ENCODE measurements at regions not wholly inside any gene's neighbourhood (a gene's known extent, or its start where the extent isn't known, plus 50 kb on each side); places are given as distances from the start of the nearest gene placed in this dataset.

DNA sequence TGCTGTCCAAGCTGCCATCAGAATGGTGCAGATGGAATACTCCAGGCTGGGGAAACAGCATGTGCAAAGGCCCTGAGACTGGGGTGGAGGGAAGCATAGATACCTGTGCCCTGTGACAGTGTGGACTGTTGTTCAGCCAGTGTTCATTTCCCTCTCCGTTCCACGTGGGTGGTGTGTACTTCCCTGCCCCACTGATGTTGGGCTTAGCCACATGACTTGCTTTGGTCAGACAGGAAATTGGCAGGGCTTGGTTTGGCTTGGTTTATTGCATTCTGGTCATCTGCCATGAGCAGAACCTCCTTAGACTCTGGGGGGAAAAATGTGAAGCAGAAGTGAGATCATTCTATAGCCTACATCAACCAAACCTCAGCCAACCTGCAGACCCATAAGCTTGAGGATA, 102.4 kb upstream of the IGSF21 start:
- DNase-seq: no peak
- POLR2A ChIA-PET: no interaction called here
- intact Hi-C loops (cut with DNase I, micrococcal nuclease): no loop called here
- CTCF ChIA-PET: no interaction called here
- Mint-ChIP-seq H3K36me3 (ENCODE audit: low read depth) (no peaks in the 10 kb centered on the region), H3K27me3 (peaks cover 41% of the 10 kb centered on the region), H3K9me3 (no peaks in the 10 kb centered on the region), H3K27ac (no peak overlapping the region), H3K4me1 (ENCODE audit: low read depth) (no peaks in the 10 kb centered on the region), H3K4me3 (no peak overlapping the region)
- H3K27ac ChIP-seq (ENCODE audit: low read depth in 1 of 2, low read length in 2 of 2): no peak overlapping the region
- peaks cover 0 to 9% of the 10 kb centered on the region in 2 experiments for H3K9me3 ChIP-seq (ENCODE audit: control insufficient read depth in 1 of 2, insufficient read depth in 1 of 2, low read length in 2 of 2)
- no peak for ATAC-seq (ENCODE audit: poor library complexity)
- TF ChIP-seq, protein P1, sequence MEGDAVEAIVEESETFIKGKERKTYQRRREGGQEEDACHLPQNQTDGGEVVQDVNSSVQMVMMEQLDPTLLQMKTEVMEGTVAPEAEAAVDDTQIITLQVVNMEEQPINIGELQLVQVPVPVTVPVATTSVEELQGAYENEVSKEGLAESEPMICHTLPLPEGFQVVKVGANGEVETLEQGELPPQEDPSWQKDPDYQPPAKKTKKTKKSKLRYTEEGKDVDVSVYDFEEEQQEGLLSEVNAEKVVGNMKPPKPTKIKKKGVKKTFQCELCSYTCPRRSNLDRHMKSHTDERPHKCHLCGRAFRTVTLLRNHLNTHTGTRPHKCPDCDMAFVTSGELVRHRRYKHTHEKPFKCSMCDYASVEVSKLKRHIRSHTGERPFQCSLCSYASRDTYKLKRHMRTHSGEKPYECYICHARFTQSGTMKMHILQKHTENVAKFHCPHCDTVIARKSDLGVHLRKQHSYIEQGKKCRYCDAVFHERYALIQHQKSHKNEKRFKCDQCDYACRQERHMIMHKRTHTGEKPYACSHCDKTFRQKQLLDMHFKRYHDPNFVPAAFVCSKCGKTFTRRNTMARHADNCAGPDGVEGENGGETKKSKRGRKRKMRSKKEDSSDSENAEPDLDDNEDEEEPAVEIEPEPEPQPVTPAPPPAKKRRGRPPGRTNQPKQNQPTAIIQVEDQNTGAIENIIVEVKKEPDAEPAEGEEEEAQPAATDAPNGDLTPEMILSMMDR (IDR thresholded peaks at IDR 0.05): no peak
- H3K4me3 ChIP-seq (ENCODE audit: low read length): no peak overlapping the region
- H3K27me3 ChIP-seq (ENCODE audit: control insufficient read depth in 1 of 2, insufficient read depth in 2 of 2, low read length in 2 of 2): peaks cover 4% of the 10 kb centered on the region in 2 experiments
- H3K36me3 ChIP-seq (ENCODE audit: insufficient read depth, low read length): no peaks in the 10 kb centered on the region
- no peaks in the 10 kb centered on the region for H3K4me1 ChIP-seq (ENCODE audit: insufficient read depth, low read length)

DNA sequence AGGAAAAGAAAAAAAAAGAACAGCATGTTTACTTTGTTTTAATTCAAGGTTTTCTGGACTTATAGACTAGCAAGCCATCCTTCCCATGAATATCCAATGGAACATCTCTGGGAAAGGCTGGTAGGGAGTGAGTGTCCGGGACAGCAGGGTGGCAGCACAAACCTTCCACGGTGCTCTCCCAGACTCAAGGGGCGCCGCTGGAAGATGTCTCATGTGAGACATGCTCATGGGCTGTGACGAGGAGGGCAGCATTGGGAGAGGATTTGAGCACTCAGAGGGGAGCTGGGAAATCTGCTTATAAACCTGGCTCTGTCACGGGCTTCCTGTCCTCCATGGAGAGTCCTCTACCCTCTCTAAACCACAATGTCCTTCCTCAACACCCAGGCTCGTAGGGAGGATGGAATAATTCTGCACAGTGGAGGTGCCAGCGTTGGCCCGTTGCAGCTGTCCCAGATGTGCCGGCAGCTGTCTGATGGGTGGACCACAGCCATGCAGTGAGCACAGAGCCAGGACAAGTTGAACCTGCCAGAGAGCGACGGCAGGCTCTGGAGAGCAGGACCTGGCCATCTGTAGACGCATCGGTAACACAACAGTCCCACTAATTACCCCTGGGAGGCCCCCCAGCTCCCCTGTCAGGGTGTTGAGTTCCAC, 100.1 kb upstream of the IGSF21 start:
- DNase-seq: no peak
- ChIA-PET POLR2A (no interaction called here), CTCF (no interaction called here)
- Mint-ChIP-seq H3K9me3 (no peaks in the 10 kb centered on the region), H3K27me3 (peaks cover 36% of the 10 kb centered on the region), H3K27ac (no peak overlapping the region), H3K4me1 (ENCODE audit: low read depth) (no peaks in the 10 kb centered on the region), H3K36me3 (ENCODE audit: low read depth) (no peaks in the 10 kb centered on the region), H3K4me3 (no peak overlapping the region)
- ATAC-seq (ENCODE audit: poor library complexity): no peak
- H3K36me3 ChIP-seq (ENCODE audit: insufficient read depth, low read length): no peaks in the 10 kb centered on the region
- H3K4me3 ChIP-seq (ENCODE audit: low read length): no peak overlapping the region
- H3K4me1 ChIP-seq (ENCODE audit: insufficient read depth, low read length): no peaks in the 10 kb centered on the region
- H3K27ac ChIP-seq (ENCODE audit: low read depth in 1 of 2, low read length in 2 of 2): no peak overlapping the region
- H3K27me3 ChIP-seq (ENCODE audit: control insufficient read depth in 1 of 2, insufficient read depth in 2 of 2, low read length in 2 of 2): peaks cover 5 to 7% of the 10 kb centered on the region in 2 experiments
- intact Hi-C loops (cut with DNase I, micrococcal nuclease): no loop called here
- TF ChIP-seq, protein P1 (IDR thresholded peaks at IDR 0.05): no peak
- H3K9me3 ChIP-seq (ENCODE audit: control insufficient read depth in 1 of 2, insufficient read depth in 1 of 2, low read length in 2 of 2): peaks cover 0 to 9% of the 10 kb centered on the region in 2 experiments

DNA sequence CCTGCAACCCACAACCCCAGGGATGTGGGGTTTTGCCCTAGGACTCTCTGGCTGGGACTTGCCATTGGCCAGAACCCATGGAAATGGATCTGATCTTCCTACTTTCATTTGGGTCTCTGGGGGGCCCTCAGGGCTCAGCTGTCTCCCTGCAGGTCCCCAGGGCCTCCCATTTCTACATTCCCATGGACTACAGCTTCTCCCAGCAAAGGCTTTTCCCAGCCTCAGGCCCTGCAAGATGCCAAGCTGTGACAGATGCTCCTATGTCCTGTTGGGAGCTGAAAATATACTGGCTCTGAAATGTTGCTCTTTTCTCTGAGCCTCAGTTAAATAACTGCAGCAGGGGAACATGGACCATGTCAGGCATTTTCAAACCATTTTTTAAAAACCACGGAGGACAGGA, 99.5 kb upstream of the IGSF21 start:
- CTCF ChIA-PET: no interaction called here
- Mint-ChIP-seq H3K9me3 (no peaks in the 10 kb centered on the region), H3K4me1 (ENCODE audit: low read depth) (no peaks in the 10 kb centered on the region), H3K4me3 (no peak overlapping the region), H3K36me3 (ENCODE audit: low read depth) (no peaks in the 10 kb centered on the region), H3K27me3 (peaks cover 33% of the 10 kb centered on the region), H3K27ac (no peak overlapping the region)
- Histone ChIP-seq H3K9me3 (ENCODE audit: control insufficient read depth in 1 of 2, insufficient read depth in 1 of 2, low read length in 2 of 2) (peaks cover 0 to 9% of the 10 kb centered on the region in 2 experiments), H3K4me1 (ENCODE audit: insufficient read depth, low read length) (no peaks in the 10 kb centered on the region), H3K27ac (ENCODE audit: low read depth in 1 of 2, low read length in 2 of 2) (no peak overlapping the region), H3K27me3 (ENCODE audit: control insufficient read depth in 1 of 2, insufficient read depth in 2 of 2, low read length in 2 of 2) (peaks cover 5 to 7% of the 10 kb centered on the region in 2 experiments), H3K4me3 (ENCODE audit: low read length) (no peak overlapping the region), H3K36me3 (ENCODE audit: insufficient read depth, low read length) (no peaks in the 10 kb centered on the region)
- TF ChIP-seq, protein P1 (IDR thresholded peaks at IDR 0.05): no peak
- DNase-seq (no peak), ATAC-seq (ENCODE audit: poor library complexity) (no peak)
- intact Hi-C loops (cut with DNase I, micrococcal nuclease): no loop called here
- POLR2A ChIA-PET: no interaction called here

Measured in CD4-positive, alpha-beta T cell (primary cell).